ENCODE measurements at regions not wholly inside any gene's neighbourhood (a gene's known extent, or its start where the extent isn't known, plus 50 kb on each side); places are given as distances from the start of the nearest gene placed in this dataset.

GRCh38 chr18:45237343-45238098, 377.8 kb upstream of the SLC14A2 start:
- Histone ChIP-seq H3K9ac (ENCODE audit: low read length) (no peak overlapping the region), H3K9me2 (replicated peaks; ENCODE audit: insufficient read depth, low read length) (no peaks in the 10 kb centered on the region), H4K20me1 (ENCODE audit: insufficient read depth, low read depth, low read length) (no peaks in the 10 kb centered on the region), H3K27ac (ENCODE audit: low read length) (no peak overlapping the region), H3K79me2 (ENCODE audit: low read length) (no peaks in the 10 kb centered on the region), H2AFZ (ENCODE audit: low read length) (no peak overlapping the region), H3K9me3 (ENCODE audit: low read length) (no peaks in the 10 kb centered on the region), H3K4me3 (ENCODE audit: low read length) (no peak overlapping the region), H3K36me3 (ENCODE audit: insufficient read depth, low read length) (no peaks in the 10 kb centered on the region), H3K4me1 (ENCODE audit: low read length) (no peaks in the 10 kb centered on the region), H3K27me3 (ENCODE audit: low read length) (no peaks in the 10 kb centered on the region), H3K4me2 (ENCODE audit: low read depth, low read length, poor library complexity, severe bottlenecking) (no peak overlapping the region)
- no peak for DNase-seq

DNA sequence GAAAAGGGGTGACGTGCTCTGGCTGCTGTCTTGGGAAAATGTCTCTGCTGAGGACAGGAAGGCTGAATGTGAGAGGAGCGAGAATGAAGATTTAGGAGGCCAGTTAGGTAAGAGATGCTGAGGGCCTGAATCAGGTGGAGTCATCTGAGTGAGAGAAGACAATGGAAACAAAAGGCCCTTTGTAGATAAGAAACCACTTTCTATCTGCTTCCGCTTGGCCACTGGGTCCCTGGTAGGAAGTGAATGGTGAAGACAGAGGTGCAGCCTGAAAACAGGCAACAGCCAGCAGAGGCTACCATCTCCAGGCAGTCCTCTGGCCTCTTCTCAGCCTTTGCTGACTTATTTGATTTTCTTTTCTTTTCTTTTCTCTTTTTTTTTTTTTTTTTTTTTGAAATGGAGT, 374.0 kb upstream of the SLC14A2 start:
- no peaks in the 10 kb centered on the region for H3K9me2 ChIP-seq (replicated peaks; ENCODE audit: insufficient read depth, low read length)
- H3K9ac ChIP-seq (ENCODE audit: low read length), result no peak overlapping the region
- no peaks in the 10 kb centered on the region for H4K20me1 ChIP-seq (ENCODE audit: insufficient read depth, low read depth, low read length)
- H3K27ac ChIP-seq (ENCODE audit: low read length), result no peak overlapping the region
- H3K36me3 ChIP-seq (ENCODE audit: insufficient read depth, low read length), result no peaks in the 10 kb centered on the region
- no peaks in the 10 kb centered on the region for H3K9me3 ChIP-seq (ENCODE audit: low read length)
- no peak overlapping the region for H3K4me3 ChIP-seq (ENCODE audit: low read length)
- H3K4me2 ChIP-seq (ENCODE audit: low read depth, low read length, poor library complexity, severe bottlenecking), result no peak overlapping the region
- DNase-seq, result no peak
- no peaks in the 10 kb centered on the region for H3K79me2 ChIP-seq (ENCODE audit: low read length)
- H2AFZ ChIP-seq (ENCODE audit: low read length), result no peak overlapping the region
- no peaks in the 10 kb centered on the region for H3K27me3 ChIP-seq (ENCODE audit: low read length)
- no peaks in the 10 kb centered on the region for H3K4me1 ChIP-seq (ENCODE audit: low read length)

DNA sequence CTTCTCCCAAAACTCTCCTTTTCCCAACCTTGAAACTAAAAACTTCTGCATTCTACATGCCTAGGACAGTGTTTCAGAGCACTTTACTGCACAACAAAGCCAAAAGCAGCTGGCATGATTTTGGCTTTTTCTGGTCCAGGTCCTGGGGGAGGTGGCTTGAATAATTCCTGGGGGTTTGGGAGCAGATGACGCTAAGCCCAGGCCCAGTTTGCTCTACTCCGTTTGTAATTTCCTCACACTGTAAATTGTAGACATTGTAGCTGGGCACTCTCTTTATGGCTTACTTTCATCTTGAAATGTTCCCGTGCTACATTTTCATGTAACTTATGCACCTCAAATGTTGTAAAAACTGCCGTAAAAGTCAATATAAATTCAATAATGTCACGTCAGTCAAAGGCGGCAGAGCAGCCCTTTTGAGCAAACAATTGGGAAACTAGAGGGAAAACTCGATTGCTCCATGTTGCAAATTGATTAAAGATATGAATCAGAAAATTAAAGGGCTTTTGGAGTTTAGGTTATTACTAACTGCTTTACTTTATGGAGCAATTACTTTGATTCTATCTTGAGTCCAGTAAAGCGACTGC, 373.2 kb upstream of the SLC14A2 start:
- H3K4me2 ChIP-seq (ENCODE audit: low read depth, low read length, poor library complexity, severe bottlenecking), result no peak overlapping the region
- no peaks in the 10 kb centered on the region for H3K27me3 ChIP-seq (ENCODE audit: low read length)
- no peaks in the 10 kb centered on the region for H4K20me1 ChIP-seq (ENCODE audit: insufficient read depth, low read depth, low read length)
- H3K27ac ChIP-seq (ENCODE audit: low read length), result no peak overlapping the region
- H3K9me2 ChIP-seq (replicated peaks; ENCODE audit: insufficient read depth, low read length), result no peaks in the 10 kb centered on the region
- no peaks in the 10 kb centered on the region for H3K4me1 ChIP-seq (ENCODE audit: low read length)
- H3K79me2 ChIP-seq (ENCODE audit: low read length), result no peaks in the 10 kb centered on the region
- no peaks in the 10 kb centered on the region for H3K9me3 ChIP-seq (ENCODE audit: low read length)
- no peak overlapping the region for H3K4me3 ChIP-seq (ENCODE audit: low read length)
- no peaks in the 10 kb centered on the region for H3K36me3 ChIP-seq (ENCODE audit: insufficient read depth, low read length)
- no peak for DNase-seq
- no peak overlapping the region for H2AFZ ChIP-seq (ENCODE audit: low read length)
- H3K9ac ChIP-seq (ENCODE audit: low read length), result no peak overlapping the region

- Histone ChIP-seq H3K79me2 (ENCODE audit: low read length) (no peaks in the 10 kb centered on the region), H3K36me3 (ENCODE audit: insufficient read depth, low read length) (no peaks in the 10 kb centered on the region), H4K20me1 (ENCODE audit: insufficient read depth, low read depth, low read length) (no peaks in the 10 kb centered on the region), H3K27ac (ENCODE audit: low read length) (no peak overlapping the region), H3K9me2 (replicated peaks; ENCODE audit: insufficient read depth, low read length) (no peaks in the 10 kb centered on the region), H3K4me2 (ENCODE audit: low read depth, low read length, poor library complexity, severe bottlenecking) (no peak overlapping the region), H3K27me3 (ENCODE audit: low read length) (no peaks in the 10 kb centered on the region), H2AFZ (ENCODE audit: low read length) (no peak overlapping the region), H3K4me1 (ENCODE audit: low read length) (no peaks in the 10 kb centered on the region), H3K4me3 (ENCODE audit: low read length) (no peak overlapping the region), H3K9me3 (ENCODE audit: low read length) (no peaks in the 10 kb centered on the region), H3K9ac (ENCODE audit: low read length) (no peak overlapping the region)
- DNase-seq, result no peak
These were observed 371.8 kb upstream of the SLC14A2 start for GRCh38 chr18:45243340-45244110.

- Histone ChIP-seq H3K4me2 (ENCODE audit: low read depth, low read length, poor library complexity, severe bottlenecking) (no peak overlapping the region), H3K79me2 (ENCODE audit: low read length) (no peaks in the 10 kb centered on the region), H3K9me2 (replicated peaks; ENCODE audit: insufficient read depth, low read length) (no peaks in the 10 kb centered on the region), H3K27me3 (ENCODE audit: low read length) (no peaks in the 10 kb centered on the region), H3K9me3 (ENCODE audit: low read length) (no peaks in the 10 kb centered on the region), H3K27ac (ENCODE audit: low read length) (no peak overlapping the region), H3K36me3 (ENCODE audit: insufficient read depth, low read length) (no peaks in the 10 kb centered on the region), H4K20me1 (ENCODE audit: insufficient read depth, low read depth, low read length) (no peaks in the 10 kb centered on the region), H2AFZ (ENCODE audit: low read length) (no peak overlapping the region), H3K9ac (ENCODE audit: low read length) (no peak overlapping the region), H3K4me3 (ENCODE audit: low read length) (no peak overlapping the region), H3K4me1 (ENCODE audit: low read length) (no peaks in the 10 kb centered on the region)
- no peak for DNase-seq
These were observed 370.2 kb upstream of the SLC14A2 start for GRCh38 chr18:45245091-45245511.

GRCh38 chr18:45248240-45248903, 366.9 kb upstream of the SLC14A2 start:
- H3K79me2 ChIP-seq (ENCODE audit: low read length), result no peaks in the 10 kb centered on the region
- no peaks in the 10 kb centered on the region for H3K9me3 ChIP-seq (ENCODE audit: low read length)
- H3K4me1 ChIP-seq (ENCODE audit: low read length), result no peaks in the 10 kb centered on the region
- no peak overlapping the region for H3K27ac ChIP-seq (ENCODE audit: low read length)
- DNase-seq, result no peak
- no peaks in the 10 kb centered on the region for H4K20me1 ChIP-seq (ENCODE audit: insufficient read depth, low read depth, low read length)
- H3K27me3 ChIP-seq (ENCODE audit: low read length), result no peaks in the 10 kb centered on the region
- no peak overlapping the region for H3K4me3 ChIP-seq (ENCODE audit: low read length)
- no peak overlapping the region for H3K9ac ChIP-seq (ENCODE audit: low read length)
- no peaks in the 10 kb centered on the region for H3K9me2 ChIP-seq (replicated peaks; ENCODE audit: insufficient read depth, low read length)
- no peaks in the 10 kb centered on the region for H3K36me3 ChIP-seq (ENCODE audit: insufficient read depth, low read length)
- no peak overlapping the region for H3K4me2 ChIP-seq (ENCODE audit: low read depth, low read length, poor library complexity, severe bottlenecking)
- no peak overlapping the region for H2AFZ ChIP-seq (ENCODE audit: low read length)

DNA sequence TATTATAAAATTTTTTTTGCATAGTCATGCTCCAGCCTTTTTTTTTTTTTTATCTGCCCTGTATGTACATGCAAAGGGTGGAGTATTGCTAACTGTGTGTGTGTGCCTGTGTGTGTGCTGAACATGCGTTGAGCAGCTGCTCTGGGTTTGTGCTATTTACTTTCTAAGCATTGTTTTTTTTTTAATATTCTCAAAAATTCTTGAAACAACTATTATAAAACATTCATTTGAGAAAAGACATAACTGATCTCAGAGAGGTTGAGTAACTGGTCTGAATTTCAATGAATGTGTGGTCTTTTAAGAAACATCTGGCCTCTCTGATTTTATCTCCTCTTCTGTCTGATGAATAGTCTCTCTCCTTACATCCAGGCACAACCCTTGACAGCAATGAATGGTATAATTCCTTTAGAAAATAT, 366.0 kb upstream of the SLC14A2 start:
- H3K4me3 ChIP-seq (ENCODE audit: low read length), result no peak overlapping the region
- no peaks in the 10 kb centered on the region for H3K27me3 ChIP-seq (ENCODE audit: low read length)
- H3K9ac ChIP-seq (ENCODE audit: low read length), result no peak overlapping the region
- no peak for DNase-seq
- no peaks in the 10 kb centered on the region for H3K9me2 ChIP-seq (replicated peaks; ENCODE audit: insufficient read depth, low read length)
- no peak overlapping the region for H3K27ac ChIP-seq (ENCODE audit: low read length)
- no peak overlapping the region for H2AFZ ChIP-seq (ENCODE audit: low read length)
- no peaks in the 10 kb centered on the region for H4K20me1 ChIP-seq (ENCODE audit: insufficient read depth, low read depth, low read length)
- H3K36me3 ChIP-seq (ENCODE audit: insufficient read depth, low read length), result no peaks in the 10 kb centered on the region
- no peaks in the 10 kb centered on the region for H3K79me2 ChIP-seq (ENCODE audit: low read length)
- H3K4me2 ChIP-seq (ENCODE audit: low read depth, low read length, poor library complexity, severe bottlenecking), result no peak overlapping the region
- no peaks in the 10 kb centered on the region for H3K4me1 ChIP-seq (ENCODE audit: low read length)
- no peaks in the 10 kb centered on the region for H3K9me3 ChIP-seq (ENCODE audit: low read length)

- Histone ChIP-seq H3K27me3 (ENCODE audit: low read length) (no peaks in the 10 kb centered on the region), H3K79me2 (ENCODE audit: low read length) (no peaks in the 10 kb centered on the region), H3K4me3 (ENCODE audit: low read length) (no peak overlapping the region)
These were observed 364.8 kb upstream of the SLC14A2 start for GRCh38 chr18:45250479-45250878.

More at GRCh38 chr18:45250479-45250878, 364.8 kb upstream of the SLC14A2 start:
- no peak overlapping the region for H3K4me2 ChIP-seq (ENCODE audit: low read depth, low read length, poor library complexity, severe bottlenecking)
- no peaks in the 10 kb centered on the region for H3K36me3 ChIP-seq (ENCODE audit: insufficient read depth, low read length)
- no peaks in the 10 kb centered on the region for H3K9me2 ChIP-seq (replicated peaks; ENCODE audit: insufficient read depth, low read length)
- no peak overlapping the region for H3K9ac ChIP-seq (ENCODE audit: low read length)
- DNase-seq, result no peak
- H3K27ac ChIP-seq (ENCODE audit: low read length), result no peak overlapping the region
- no peaks in the 10 kb centered on the region for H4K20me1 ChIP-seq (ENCODE audit: insufficient read depth, low read depth, low read length)
- H3K4me1 ChIP-seq (ENCODE audit: low read length), result no peaks in the 10 kb centered on the region
- H3K9me3 ChIP-seq (ENCODE audit: low read length), result no peaks in the 10 kb centered on the region
- H2AFZ ChIP-seq (ENCODE audit: low read length), result no peak overlapping the region

Measured in Karpas-422 (cell line).